Neural cell (in vitro differentiated cells): ENCODE measurements at regions not wholly inside any gene's neighbourhood (a gene's known extent, or its start where the extent isn't known, plus 50 kb on each side); places are given as distances from the start of the nearest gene placed in this dataset.

Experiments
- H2AFZ ChIP-seq: fragments of 200-600, 300-800 bp; sonication (generic), shearing (Covaris generic); 2 replicates; pipeline ENCODE4 v1.6.0; 2014; ENCODE audit warnings: low read depth, mild to moderate bottlenecking, antibody characterized with exemption, low read length, moderate library complexity
- H3F3A ChIP-seq: fragments of 200-600 bp; shearing (Covaris generic); 2 replicates; pipeline ENCODE4 v1.6.1; 2016; ENCODE audit warnings: mild to moderate bottlenecking, moderate library complexity, mixed read lengths, antibody characterized with exemption, low read length; ENCODE audit not compliant: insufficient read depth, poor library complexity, severe bottlenecking
- H3K27ac ChIP-seq: fragments of 200-600, 300-800 bp; sonication (generic), shearing (Covaris generic); 2 replicates; pipeline ENCODE4 v1.5.1; 2014; ENCODE audit warnings: mild to moderate bottlenecking, low read length, moderate library complexity
- H3K27me3 ChIP-seq: fragments of 300-800, 200-600 bp; sonication (generic), shearing (Covaris generic); 2 replicates; pipeline ENCODE4 v1.6.0; 2014; ENCODE audit warnings: mild to moderate bottlenecking, low read depth, low read length, moderate library complexity; ENCODE audit not compliant: insufficient read depth
- H3K36me3 ChIP-seq: fragments of 300-800, 200-600 bp; sonication (generic), shearing (Covaris generic); 2 replicates; pipeline ENCODE4 v1.5.1; 2014; ENCODE audit warnings: mild to moderate bottlenecking, antibody characterized with exemption, low read length, moderate library complexity; ENCODE audit not compliant: insufficient read depth
- H3K4me2 ChIP-seq: fragments of 300-800, 200-600 bp; sonication (generic), shearing (Covaris generic); 2 replicates; pipeline ENCODE4 v1.6.0; 2014; ENCODE audit warnings: mild to moderate bottlenecking, low read length
- H3K4me3 ChIP-seq: fragments of 300-800, 200-600 bp; sonication (generic), shearing (Covaris generic); 2 replicates; pipeline ENCODE4 v1.5.1; 2014; ENCODE audit warnings: mild to moderate bottlenecking, low read length, moderate library complexity
- H3K79me2 ChIP-seq: fragments of 200-600 bp; shearing (Covaris generic); replicated peaks from 2 replicates; pipeline ENCODE4 v1.6.0; 2014; ENCODE audit warnings: mild to moderate bottlenecking, low read length, moderate library complexity; ENCODE audit not compliant: insufficient read depth
- H3K9ac ChIP-seq: fragments of 300-800, 200-600 bp; sonication (generic), shearing (Covaris generic); 2 replicates; pipeline ENCODE4 v1.6.1; 2016; ENCODE audit warnings: mild to moderate bottlenecking, low read length, mixed read lengths
- H3K9me2 ChIP-seq: fragments of 200-600 bp; shearing (Covaris generic); 2 replicates; pipeline ENCODE4 v1.6.1; 2016; ENCODE audit warnings: mild to moderate bottlenecking, low read length, mixed read lengths; ENCODE audit not compliant: insufficient read depth
- H3K9me3 ChIP-seq: fragments of 200-600, 300-800 bp; sonication (generic), shearing (Covaris generic); 2 replicates; pipeline ENCODE4 v1.6.1; 2016; ENCODE audit warnings: mild to moderate bottlenecking, mixed run types, low read length, moderate library complexity, mixed read lengths
- H4K20me1 ChIP-seq: fragments of 200-600 bp; shearing (Covaris generic); 2 replicates; pipeline ENCODE4 v1.6.1; 2016; ENCODE audit warnings: mild to moderate bottlenecking, mixed run types; ENCODE audit not compliant: insufficient read depth
- EP300 ChIP-seq: fragments of 450-650 bp; conservative IDR thresholded peaks from 2 replicates; pipeline ENCODE4 v1.6.1; 2014; ENCODE audit warnings: antibody characterized with exemption, mild to moderate bottlenecking, moderate library complexity; ENCODE audit not compliant: poor library complexity, severe bottlenecking
- EZH2 ChIP-seq: fragments of 200-600, 300-800 bp; shearing (Covaris generic), sonication (generic); IDR thresholded peaks from 2 replicates; pipeline ENCODE4 v1.6.1; 2014; ENCODE audit warnings: antibody characterized with exemption, low read length, borderline replicate concordance, mild to moderate bottlenecking; ENCODE audit not compliant: insufficient read depth, poor library complexity, severe bottlenecking
- MXI1 ChIP-seq: fragments of 450-650 bp; conservative IDR thresholded peaks from 2 replicates; pipeline ENCODE4 v1.6.1; 2014; ENCODE audit warnings: antibody characterized with exemption, mild to moderate bottlenecking; ENCODE audit not compliant: poor library complexity, severe bottlenecking
- POLR2AphosphoS5 ChIP-seq: IDR thresholded peaks from 2 replicates; pipeline ENCODE4 v1.6.1; 2012
- RAD21 ChIP-seq: fragments of 450-650 bp; conservative IDR thresholded peaks from 2 replicates; pipeline ENCODE4 v1.6.1; 2014; ENCODE audit warnings: antibody characterized with exemption, mild to moderate bottlenecking, moderate library complexity
- REST ChIP-seq: IDR thresholded peaks from 2 replicates; pipeline ENCODE4 v1.6.1; 2012; ENCODE audit warnings: borderline replicate concordance
- SMC3 ChIP-seq: fragments of 450-650 bp; conservative IDR thresholded peaks from 2 replicates; pipeline ENCODE4 v1.6.1; 2014; ENCODE audit warnings: antibody characterized with exemption, mild to moderate bottlenecking, moderate library complexity; ENCODE audit not compliant: poor library complexity
- TAF1 ChIP-seq: IDR thresholded peaks from 2 replicates; pipeline ENCODE4 v1.6.1; 2012; ENCODE audit warnings: low read depth
- TF ChIP-seq, protein P1 (sequence below): fragments of 450-650 bp; IDR thresholded peaks from 2 replicates; pipeline ENCODE4 v1.5.1; 2014; ENCODE audit warnings: antibody characterized with exemption, mild to moderate bottlenecking, moderate library complexity; ENCODE audit not compliant: poor library complexity, severe bottlenecking

DNA sequence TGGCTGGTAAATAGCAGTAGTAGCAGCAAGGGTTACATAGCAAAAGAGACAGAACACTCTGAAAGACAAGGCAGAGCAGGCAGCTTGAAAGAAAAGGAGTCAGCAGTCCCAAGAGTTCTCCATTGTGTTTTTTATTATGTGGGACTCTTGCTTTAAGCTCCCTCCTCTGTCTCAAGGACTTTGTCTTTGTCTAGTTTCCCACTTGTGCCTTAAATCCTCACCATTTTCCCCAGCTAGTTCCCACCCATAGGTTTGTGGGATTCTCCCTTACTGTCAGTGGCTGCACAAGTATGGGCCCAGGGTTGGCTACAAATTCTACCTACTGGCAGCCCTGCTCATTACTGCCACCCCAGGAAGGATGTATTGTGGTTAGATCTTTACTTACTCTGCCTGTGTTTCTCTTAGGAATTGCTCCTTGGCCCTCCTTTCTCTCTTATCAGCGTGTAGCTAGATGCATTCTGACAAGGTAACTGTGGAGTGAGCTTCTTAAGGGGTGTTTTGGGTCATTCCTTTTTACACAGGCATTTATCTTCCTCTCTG is 413.4 kb upstream of the PCDH9 start:
- H3K79me2 ChIP-seq = no peaks in the 10 kb centered on the region
- no peak overlapping the region for H3K9ac ChIP-seq
- H3K27me3 ChIP-seq = no peaks in the 10 kb centered on the region
- TF ChIP-seq POLR2AphosphoS5 (no peak), REST (no peak), TAF1 (no peak), MXI1 (no peak), EP300 (no peak), SMC3 (no peak), RAD21 (no peak), EZH2 (no peak)
- TF ChIP-seq, protein P1, sequence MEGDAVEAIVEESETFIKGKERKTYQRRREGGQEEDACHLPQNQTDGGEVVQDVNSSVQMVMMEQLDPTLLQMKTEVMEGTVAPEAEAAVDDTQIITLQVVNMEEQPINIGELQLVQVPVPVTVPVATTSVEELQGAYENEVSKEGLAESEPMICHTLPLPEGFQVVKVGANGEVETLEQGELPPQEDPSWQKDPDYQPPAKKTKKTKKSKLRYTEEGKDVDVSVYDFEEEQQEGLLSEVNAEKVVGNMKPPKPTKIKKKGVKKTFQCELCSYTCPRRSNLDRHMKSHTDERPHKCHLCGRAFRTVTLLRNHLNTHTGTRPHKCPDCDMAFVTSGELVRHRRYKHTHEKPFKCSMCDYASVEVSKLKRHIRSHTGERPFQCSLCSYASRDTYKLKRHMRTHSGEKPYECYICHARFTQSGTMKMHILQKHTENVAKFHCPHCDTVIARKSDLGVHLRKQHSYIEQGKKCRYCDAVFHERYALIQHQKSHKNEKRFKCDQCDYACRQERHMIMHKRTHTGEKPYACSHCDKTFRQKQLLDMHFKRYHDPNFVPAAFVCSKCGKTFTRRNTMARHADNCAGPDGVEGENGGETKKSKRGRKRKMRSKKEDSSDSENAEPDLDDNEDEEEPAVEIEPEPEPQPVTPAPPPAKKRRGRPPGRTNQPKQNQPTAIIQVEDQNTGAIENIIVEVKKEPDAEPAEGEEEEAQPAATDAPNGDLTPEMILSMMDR = no peak
- no peaks in the 10 kb centered on the region for H3K9me2 ChIP-seq
- H3F3A ChIP-seq = no peaks in the 10 kb centered on the region
- H3K36me3 ChIP-seq = no peaks in the 10 kb centered on the region
- H3K4me3 ChIP-seq = no peak overlapping the region
- no peaks in the 10 kb centered on the region for H4K20me1 ChIP-seq
- H2AFZ ChIP-seq = no peak overlapping the region
- H3K27ac ChIP-seq = no peak overlapping the region
- H3K4me2 ChIP-seq = no peak overlapping the region
- H3K9me3 ChIP-seq = no peaks in the 10 kb centered on the region

GRCh38 chr13:67642657-67643056 is 412.5 kb upstream of the PCDH9 start:
- no peak overlapping the region for H3K27ac ChIP-seq
- H3F3A ChIP-seq = no peaks in the 10 kb centered on the region
- H4K20me1 ChIP-seq = no peaks in the 10 kb centered on the region
- H3K4me2 ChIP-seq = no peak overlapping the region
- H3K4me3 ChIP-seq = no peak overlapping the region
- no peaks in the 10 kb centered on the region for H3K9me2 ChIP-seq
- no peak overlapping the region for H3K9ac ChIP-seq
- H3K27me3 ChIP-seq = no peaks in the 10 kb centered on the region
- no peaks in the 10 kb centered on the region for H3K9me3 ChIP-seq
- no peak for TF ChIP-seq SMC3
- TF ChIP-seq EP300 = no peak
- no peak for TF ChIP-seq RAD21
- no peak for TF ChIP-seq MXI1
- TF ChIP-seq TAF1 = no peak
- no peak for TF ChIP-seq REST
- TF ChIP-seq EZH2 = no peak
- TF ChIP-seq, protein P1 = no peak
- TF ChIP-seq POLR2AphosphoS5 = no peak
- H3K36me3 ChIP-seq = no peaks in the 10 kb centered on the region
- no peak overlapping the region for H2AFZ ChIP-seq
- H3K79me2 ChIP-seq = no peaks in the 10 kb centered on the region
